ENCODE measurements at regions not wholly inside any gene's neighbourhood (a gene's known extent, or its start where the extent isn't known, plus 50 kb on each side); places are given as distances from the start of the nearest gene placed in this dataset.

DNA sequence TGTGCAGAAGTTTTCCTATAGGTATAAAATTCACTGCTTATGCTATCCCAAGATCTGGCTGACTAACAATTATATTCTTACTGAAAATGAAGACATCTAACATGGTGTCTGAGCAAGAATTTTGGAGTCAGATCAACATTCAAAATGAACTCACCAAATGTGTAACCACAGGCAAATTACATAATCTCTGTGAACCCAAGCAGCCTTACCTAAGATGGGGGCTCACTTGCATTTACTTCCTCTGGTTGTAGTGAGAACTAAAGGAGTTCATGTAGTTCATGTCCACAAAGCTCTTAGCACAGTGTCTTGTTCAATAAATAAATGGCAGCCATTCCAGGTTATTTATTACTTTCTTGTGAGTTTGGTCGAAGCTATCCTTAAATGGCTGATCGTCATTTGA, 163.9 kb upstream of the LCORL start:
- TF ChIP-seq ZBTB21 (CRISPR knock-in tag; IDR thresholded peaks at IDR 0.05) (no peak), KMT2B (CRISPR knock-in tag; IDR thresholded peaks at IDR 0.05) (no peak), SRSF1 (optimal IDR thresholded peaks at IDR 0.05; ENCODE audit: low read depth, low read length) (no peak), ZNF335 (CRISPR knock-in tag; IDR thresholded peaks at IDR 0.05) (no peak), TGIF2 (CRISPR knock-in tag; IDR thresholded peaks at IDR 0.05) (no peak)
- TF ChIP-seq, protein P1, sequence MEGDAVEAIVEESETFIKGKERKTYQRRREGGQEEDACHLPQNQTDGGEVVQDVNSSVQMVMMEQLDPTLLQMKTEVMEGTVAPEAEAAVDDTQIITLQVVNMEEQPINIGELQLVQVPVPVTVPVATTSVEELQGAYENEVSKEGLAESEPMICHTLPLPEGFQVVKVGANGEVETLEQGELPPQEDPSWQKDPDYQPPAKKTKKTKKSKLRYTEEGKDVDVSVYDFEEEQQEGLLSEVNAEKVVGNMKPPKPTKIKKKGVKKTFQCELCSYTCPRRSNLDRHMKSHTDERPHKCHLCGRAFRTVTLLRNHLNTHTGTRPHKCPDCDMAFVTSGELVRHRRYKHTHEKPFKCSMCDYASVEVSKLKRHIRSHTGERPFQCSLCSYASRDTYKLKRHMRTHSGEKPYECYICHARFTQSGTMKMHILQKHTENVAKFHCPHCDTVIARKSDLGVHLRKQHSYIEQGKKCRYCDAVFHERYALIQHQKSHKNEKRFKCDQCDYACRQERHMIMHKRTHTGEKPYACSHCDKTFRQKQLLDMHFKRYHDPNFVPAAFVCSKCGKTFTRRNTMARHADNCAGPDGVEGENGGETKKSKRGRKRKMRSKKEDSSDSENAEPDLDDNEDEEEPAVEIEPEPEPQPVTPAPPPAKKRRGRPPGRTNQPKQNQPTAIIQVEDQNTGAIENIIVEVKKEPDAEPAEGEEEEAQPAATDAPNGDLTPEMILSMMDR (CRISPR knock-in tag; IDR thresholded peaks at IDR 0.05), result no peak
- TF ChIP-seq, protein P2, sequence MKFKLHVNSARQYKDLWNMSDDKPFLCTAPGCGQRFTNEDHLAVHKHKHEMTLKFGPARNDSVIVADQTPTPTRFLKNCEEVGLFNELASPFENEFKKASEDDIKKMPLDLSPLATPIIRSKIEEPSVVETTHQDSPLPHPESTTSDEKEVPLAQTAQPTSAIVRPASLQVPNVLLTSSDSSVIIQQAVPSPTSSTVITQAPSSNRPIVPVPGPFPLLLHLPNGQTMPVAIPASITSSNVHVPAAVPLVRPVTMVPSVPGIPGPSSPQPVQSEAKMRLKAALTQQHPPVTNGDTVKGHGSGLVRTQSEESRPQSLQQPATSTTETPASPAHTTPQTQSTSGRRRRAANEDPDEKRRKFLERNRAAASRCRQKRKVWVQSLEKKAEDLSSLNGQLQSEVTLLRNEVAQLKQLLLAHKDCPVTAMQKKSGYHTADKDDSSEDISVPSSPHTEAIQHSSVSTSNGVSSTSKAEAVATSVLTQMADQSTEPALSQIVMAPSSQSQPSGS (CRISPR knock-in tag; IDR thresholded peaks at IDR 0.05), result no peak

Data from HepG2 (cell line).